ENCODE measurements at regions not wholly inside any gene's neighbourhood (a gene's known extent, or its start where the extent isn't known, plus 50 kb on each side); places are given as distances from the start of the nearest gene placed in this dataset.

DNA sequence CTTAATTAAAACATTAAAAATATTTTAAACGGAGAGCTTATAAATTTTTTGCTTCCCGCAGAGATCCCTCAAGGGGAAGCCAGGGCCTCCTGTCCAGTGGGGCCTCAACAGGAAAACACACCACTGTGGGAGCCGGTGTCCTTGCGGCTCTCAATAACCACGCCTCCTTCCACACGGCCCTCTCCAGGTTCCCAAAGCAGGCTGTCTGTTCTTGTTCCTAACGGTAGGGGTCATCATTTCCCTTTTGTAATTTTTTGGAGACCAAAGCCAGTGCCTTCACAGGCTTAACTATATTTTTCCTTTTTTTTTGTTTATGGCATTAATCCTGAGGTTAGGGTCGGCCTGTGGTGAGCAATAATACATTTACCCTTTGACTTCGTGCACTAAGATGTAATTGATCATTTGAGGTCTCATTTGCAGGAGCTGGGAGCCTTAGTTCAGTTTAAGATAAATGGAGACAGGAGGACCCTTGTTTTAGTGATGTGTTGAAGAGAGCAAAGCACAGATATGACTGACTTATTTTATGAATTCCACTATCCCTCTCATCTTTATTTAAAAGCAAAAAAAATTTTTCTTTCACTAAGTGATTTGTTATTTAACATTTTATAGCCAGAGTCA lies 77.5 kb upstream of the N4BP1 start:
- peak; percentile 14 for DNase-seq
- Histone ChIP-seq H3K27me3 (replicated peaks in 1 of 4; ENCODE audit: control extremely low read depth in 1 of 4, control insufficient read depth in 3 of 4, insufficient read depth in 4 of 4, low read length in 3 of 4) (peaks cover 0 to 5% (median 3%) of the 10 kb centered on the region in 4 experiments), H2AFZ (ENCODE audit: insufficient read depth, low read depth, low read length, poor library complexity, severe bottlenecking) (no peak overlapping the region), H4K20me1 (ENCODE audit: control insufficient read depth, insufficient read depth, low read length, poor library complexity, severe bottlenecking) (no peaks in the 10 kb centered on the region), H3K79me2 (ENCODE audit: control insufficient read depth, insufficient read depth, low read length) (no peaks in the 10 kb centered on the region), H3K4me2 (replicated peaks; ENCODE audit: low read depth, low read length, poor library complexity, severe bottlenecking) (no peak overlapping the region), H3K4me1 (ENCODE audit: control insufficient read depth in 2 of 2, insufficient read depth in 2 of 2, low read length in 2 of 2) (no peaks in the 10 kb centered on the region), H3K9ac (ENCODE audit: low read length) (no peak overlapping the region), H3K36me3 (replicated peaks in 1 of 2; ENCODE audit: control extremely low read depth in 1 of 2, control insufficient read depth in 1 of 2, extremely low read depth in 1 of 2, insufficient read depth in 2 of 2, low read length in 1 of 2) (no peaks in the 10 kb centered on the region), H3K4me3 (ENCODE audit: control extremely low read depth in 1 of 5, extremely low read depth in 1 of 5, insufficient read depth in 1 of 5, low read depth in 2 of 5, low read length in 4 of 5) (no peak overlapping the region), H3K9me3 (ENCODE audit: control extremely low read depth in 1 of 3, control insufficient read depth in 2 of 3, insufficient read depth in 1 of 3, low read length in 2 of 3) (no peaks in the 10 kb centered on the region), H3K27ac (ENCODE audit: low read length in 2 of 2) (no peak overlapping the region)
- 0% methylated on average over 3 of the region's 9 CpGs for WGBS (ENCODE audit: insufficient coverage)
- ChIA-PET CTCF (interaction anchor here (0.8 to 1.2 kb wide), 2 partner anchors 10 to 13 kb away, joined by 3 to 4 read pairs; no protein-coding TSS in a partner anchor), POLR2A (no interaction called here)
- H3K27me3 Mint-ChIP-seq: peaks cover 36% of the 10 kb centered on the region
- H3K9me3 Mint-ChIP-seq (ENCODE audit: insufficient read depth): no peaks in the 10 kb centered on the region
- no peak for ATAC-seq (ENCODE audit: low read depth)
- H3K4me1 Mint-ChIP-seq: no peaks in the 10 kb centered on the region
- H3K4me3 Mint-ChIP-seq: no peak overlapping the region
- no peak overlapping the region for H3K27ac Mint-ChIP-seq
- no peak for TF ChIP-seq EZH2 (IDR thresholded peaks at IDR 0.05; ENCODE audit: borderline replicate concordance, insufficient read depth, low read depth, low read length, poor library complexity, severe bottlenecking)
- TF ChIP-seq CTCF (IDR thresholded peaks at IDR 0.05): peak; percentile 49
- intact Hi-C loops (cut with micrococcal nuclease): loop anchor here (5.0 kb wide), 1 partner anchor 665 kb away; no protein-coding TSS in a partner anchor

GRCh38 chr16:48684148-48684547 lies 74.2 kb upstream of the N4BP1 start:
- Histone ChIP-seq H3K27me3 (replicated peaks in 1 of 4; ENCODE audit: control extremely low read depth in 1 of 4, control insufficient read depth in 3 of 4, insufficient read depth in 4 of 4, low read length in 3 of 4) (peaks cover 0 to 6% (median 4%) of the 10 kb centered on the region in 4 experiments), H3K4me1 (ENCODE audit: control insufficient read depth in 2 of 2, insufficient read depth in 2 of 2, low read length in 2 of 2) (no peaks in the 10 kb centered on the region), H2AFZ (ENCODE audit: insufficient read depth, low read depth, low read length, poor library complexity, severe bottlenecking) (no peak overlapping the region), H3K27ac (ENCODE audit: low read length in 2 of 2) (no peak overlapping the region), H3K9me3 (ENCODE audit: control extremely low read depth in 1 of 3, control insufficient read depth in 2 of 3, insufficient read depth in 1 of 3, low read length in 2 of 3) (no peaks in the 10 kb centered on the region), H3K79me2 (ENCODE audit: control insufficient read depth, insufficient read depth, low read length) (no peaks in the 10 kb centered on the region), H3K36me3 (replicated peaks in 1 of 2; ENCODE audit: control extremely low read depth in 1 of 2, control insufficient read depth in 1 of 2, extremely low read depth in 1 of 2, insufficient read depth in 2 of 2, low read length in 1 of 2) (no peaks in the 10 kb centered on the region), H4K20me1 (ENCODE audit: control insufficient read depth, insufficient read depth, low read length, poor library complexity, severe bottlenecking) (no peaks in the 10 kb centered on the region), H3K4me2 (replicated peaks; ENCODE audit: low read depth, low read length, poor library complexity, severe bottlenecking) (no peak overlapping the region), H3K4me3 (ENCODE audit: control extremely low read depth in 1 of 5, extremely low read depth in 1 of 5, insufficient read depth in 1 of 5, low read depth in 2 of 5, low read length in 4 of 5) (no peak overlapping the region), H3K9ac (ENCODE audit: low read length) (no peak overlapping the region)
- H3K27me3 Mint-ChIP-seq: peaks cover 46% of the 10 kb centered on the region
- ChIA-PET POLR2A (no interaction called here), CTCF (no interaction called here)
- no peak overlapping the region for H3K27ac Mint-ChIP-seq
- ATAC-seq (ENCODE audit: low read depth) (no peak), DNase-seq (no peak)
- no peaks in the 10 kb centered on the region for H3K4me1 Mint-ChIP-seq
- H3K9me3 Mint-ChIP-seq (ENCODE audit: insufficient read depth): peaks cover 2% of the 10 kb centered on the region
- TF ChIP-seq CTCF (IDR thresholded peaks at IDR 0.05) (no peak), EZH2 (IDR thresholded peaks at IDR 0.05; ENCODE audit: borderline replicate concordance, insufficient read depth, low read depth, low read length, poor library complexity, severe bottlenecking) (no peak)
- intact Hi-C loops (cut with micrococcal nuclease): no loop called here
- H3K4me3 Mint-ChIP-seq: no peak overlapping the region
- 82% methylated on average over 1 of the region's 2 CpGs for WGBS (ENCODE audit: insufficient coverage)

Data from B cell (primary cell).